ENCODE measurements at regions not wholly inside any gene's neighbourhood (a gene's known extent, or its start where the extent isn't known, plus 50 kb on each side); places are given as distances from the start of the nearest gene placed in this dataset.

DNA sequence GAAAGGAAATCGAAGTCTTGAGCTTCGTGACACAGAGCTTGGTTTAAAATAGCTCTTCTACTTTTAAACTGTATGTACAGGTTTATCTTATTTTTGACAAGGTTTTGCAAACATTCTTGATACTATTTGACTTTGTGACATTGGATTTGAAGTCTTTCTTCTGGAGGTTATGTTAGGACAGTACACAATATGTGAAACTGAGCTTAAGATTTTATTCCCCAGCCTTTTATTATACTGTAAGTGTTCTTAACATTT lies 95.2 kb upstream of the BTBD3 start:
- no TSS peak for BruUV-seq (replicated peaks)
- H3K27ac Mint-ChIP-seq (ENCODE audit: unreplicated experiment) = no peak overlapping the region
- CTCF ChIA-PET = no interaction called here
- no peak overlapping the region for H3K4me3 Mint-ChIP-seq (ENCODE audit: low read depth, unreplicated experiment)
- peaks cover 5% of the 10 kb centered on the region for H3K4me1 Mint-ChIP-seq (ENCODE audit: low read depth, unreplicated experiment)
- H3K36me3 Mint-ChIP-seq (ENCODE audit: insufficient read depth, unreplicated experiment) = no peaks in the 10 kb centered on the region
- intact Hi-C loops (cut with micrococcal nuclease; ENCODE audit: unreplicated experiment) = no loop called here
- no peaks in the 10 kb centered on the region for H3K27me3 Mint-ChIP-seq (ENCODE audit: unreplicated experiment)
- H3K9me3 Mint-ChIP-seq (ENCODE audit: low read depth, unreplicated experiment) = no peaks in the 10 kb centered on the region
- no peak for DNase-seq
- no peak for TF ChIP-seq CTCF (IDR thresholded peaks at IDR 0.05; ENCODE audit: unreplicated experiment)

GRCh38 chr20:11826334-11826733 lies 91.4 kb upstream of the BTBD3 start:
- no peak for TF ChIP-seq CTCF (IDR thresholded peaks at IDR 0.05; ENCODE audit: unreplicated experiment)
- intact Hi-C loops (cut with micrococcal nuclease; ENCODE audit: unreplicated experiment) = no loop called here
- no peak overlapping the region for H3K4me3 Mint-ChIP-seq (ENCODE audit: low read depth, unreplicated experiment)
- H3K27ac Mint-ChIP-seq (ENCODE audit: unreplicated experiment) = no peak overlapping the region
- no peaks in the 10 kb centered on the region for H3K27me3 Mint-ChIP-seq (ENCODE audit: unreplicated experiment)
- no TSS peak for BruUV-seq (replicated peaks)
- no peaks in the 10 kb centered on the region for H3K9me3 Mint-ChIP-seq (ENCODE audit: low read depth, unreplicated experiment)
- CTCF ChIA-PET = no interaction called here
- no peaks in the 10 kb centered on the region for H3K36me3 Mint-ChIP-seq (ENCODE audit: insufficient read depth, unreplicated experiment)
- no peaks in the 10 kb centered on the region for H3K4me1 Mint-ChIP-seq (ENCODE audit: low read depth, unreplicated experiment)
- DNase-seq = no peak

DNA sequence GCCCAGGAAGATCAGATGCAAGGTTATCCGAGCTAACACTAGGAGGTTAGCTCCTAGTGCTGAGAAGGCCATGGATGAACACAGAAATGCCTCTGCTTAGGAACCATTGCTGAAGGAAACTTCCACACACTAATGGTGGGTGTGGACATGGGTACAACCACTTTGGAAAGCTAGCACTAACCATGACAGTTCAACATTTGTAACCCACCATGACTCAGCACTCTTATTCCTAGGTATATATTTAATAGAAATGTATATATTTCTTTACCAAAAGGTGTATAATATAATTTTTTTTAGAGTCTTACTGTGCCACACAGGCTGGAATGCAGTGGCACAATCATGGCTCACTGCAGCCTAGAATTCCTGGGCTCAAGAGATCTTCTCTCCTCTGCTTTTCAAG lies 85.3 kb upstream of the BTBD3 start:
- Mint-ChIP-seq H3K4me3 (ENCODE audit: low read depth, unreplicated experiment) (no peak overlapping the region), H3K27me3 (ENCODE audit: unreplicated experiment) (no peaks in the 10 kb centered on the region), H3K27ac (ENCODE audit: unreplicated experiment) (no peak overlapping the region), H3K4me1 (ENCODE audit: low read depth, unreplicated experiment) (no peaks in the 10 kb centered on the region), H3K9me3 (ENCODE audit: low read depth, unreplicated experiment) (peaks cover 3% of the 10 kb centered on the region), H3K36me3 (ENCODE audit: insufficient read depth, unreplicated experiment) (no peaks in the 10 kb centered on the region)
- DNase-seq = no peak
- intact Hi-C loops (cut with micrococcal nuclease; ENCODE audit: unreplicated experiment) = no loop called here
- CTCF ChIA-PET = no interaction called here
- TF ChIP-seq CTCF (IDR thresholded peaks at IDR 0.05; ENCODE audit: unreplicated experiment) = no peak
- BruUV-seq (replicated peaks) = no TSS peak

- no TSS peak for BruUV-seq (replicated peaks)
- Mint-ChIP-seq H3K27me3 (ENCODE audit: unreplicated experiment) (no peaks in the 10 kb centered on the region), H3K4me1 (ENCODE audit: low read depth, unreplicated experiment) (no peaks in the 10 kb centered on the region), H3K36me3 (ENCODE audit: insufficient read depth, unreplicated experiment) (no peaks in the 10 kb centered on the region), H3K27ac (ENCODE audit: unreplicated experiment) (no peak overlapping the region), H3K9me3 (ENCODE audit: low read depth, unreplicated experiment) (peaks cover 3% of the 10 kb centered on the region), H3K4me3 (ENCODE audit: low read depth, unreplicated experiment) (no peak overlapping the region)
- intact Hi-C loops (cut with micrococcal nuclease; ENCODE audit: unreplicated experiment) = no loop called here
- TF ChIP-seq CTCF (IDR thresholded peaks at IDR 0.05; ENCODE audit: unreplicated experiment) = no peak
- no peak for DNase-seq
- CTCF ChIA-PET = no interaction called here
Measured at GRCh38 chr20:11832851-11833250, 84.8 kb upstream of the BTBD3 start.

GRCh38 chr20:11833825-11834224 lies 83.9 kb upstream of the BTBD3 start:
- no peak for TF ChIP-seq CTCF (IDR thresholded peaks at IDR 0.05; ENCODE audit: unreplicated experiment)
- CTCF ChIA-PET = no interaction called here
- BruUV-seq (replicated peaks) = no TSS peak
- no peak overlapping the region for H3K4me3 Mint-ChIP-seq (ENCODE audit: low read depth, unreplicated experiment)
- DNase-seq = no peak
- no peaks in the 10 kb centered on the region for H3K36me3 Mint-ChIP-seq (ENCODE audit: insufficient read depth, unreplicated experiment)
- peaks cover 3% of the 10 kb centered on the region for H3K9me3 Mint-ChIP-seq (ENCODE audit: low read depth, unreplicated experiment)
- H3K27ac Mint-ChIP-seq (ENCODE audit: unreplicated experiment) = no peak overlapping the region
- no peaks in the 10 kb centered on the region for H3K4me1 Mint-ChIP-seq (ENCODE audit: low read depth, unreplicated experiment)
- intact Hi-C loops (cut with micrococcal nuclease; ENCODE audit: unreplicated experiment) = no loop called here
- no peaks in the 10 kb centered on the region for H3K27me3 Mint-ChIP-seq (ENCODE audit: unreplicated experiment)

Data from Calu3 (cell line).